Glomerular visceral epithelial cell (primary cell): ENCODE measurements at regions not wholly inside any gene's neighbourhood (a gene's known extent, or its start where the extent isn't known, plus 50 kb on each side); places are given as distances from the start of the nearest gene placed in this dataset.

ENCODE experiments used
- DNase-seq: peaks from one replicate; pipeline ENCODE4 v3.0.0-alpha.2; 2016; ENCODE audit errors: extremely low spot score

GRCh38 chr11:131231317-131231940, 139.0 kb upstream of the NTM start:
- no peak for DNase-seq

- no peak for DNase-seq
Measured at GRCh38 chr11:131232261-131232660, 138.2 kb upstream of the NTM start.

GRCh38 chr11:131234221-131234620, 136.2 kb upstream of the NTM start:
- no peak for DNase-seq

- no peak for DNase-seq
Measured at GRCh38 chr11:131235328-131236298, 134.8 kb upstream of the NTM start.

- no peak for DNase-seq
Measured at GRCh38 chr11:131240421-131240820, 130.0 kb upstream of the NTM start.

GRCh38 chr11:131242476-131243000, 127.9 kb upstream of the NTM start:
- DNase-seq: no peak

GRCh38 chr11:131246156-131246555, 124.3 kb upstream of the NTM start:
- DNase-seq: no peak

GRCh38 chr11:131246663-131247062, 123.8 kb upstream of the NTM start:
- DNase-seq: no peak

GRCh38 chr11:131248588-131248987, 121.8 kb upstream of the NTM start:
- peak; percentile 72 for DNase-seq

- DNase-seq: no peak
Measured at GRCh38 chr11:131253142-131253655, 117.2 kb upstream of the NTM start.

GRCh38 chr11:131253656-131254151, 116.7 kb upstream of the NTM start:
- no peak for DNase-seq

- DNase-seq: no peak
Measured at GRCh38 chr11:131254254-131254653, 116.2 kb upstream of the NTM start.

GRCh38 chr11:131274233-131274632, 96.2 kb upstream of the NTM start:
- DNase-seq: no peak

- DNase-seq: no peak
Measured at GRCh38 chr11:131275580-131275979, 94.8 kb upstream of the NTM start.

- DNase-seq: no peak
Measured at GRCh38 chr11:131278472-131278871, 91.9 kb upstream of the NTM start.

- no peak for DNase-seq
Measured at GRCh38 chr11:131279654-131280384, 90.6 kb upstream of the NTM start.

GRCh38 chr11:131281316-131281715, 89.1 kb upstream of the NTM start:
- DNase-seq: no peak

- no peak for DNase-seq
Measured at GRCh38 chr11:131284041-131284440, 86.4 kb upstream of the NTM start.

GRCh38 chr11:131288521-131289091, 81.8 kb upstream of the NTM start:
- DNase-seq: no peak

GRCh38 chr11:131290185-131290584, 80.2 kb upstream of the NTM start:
- DNase-seq: no peak

- DNase-seq: no peak
Measured at GRCh38 chr11:131295986-131296385, 74.4 kb upstream of the NTM start.
